Stimulated activated CD4-positive, alpha-beta T cell treated with anti-CD3 and anti-CD28 coated beads, Interleukin-1b, Interleukin-23, amount 100 ng/mL, for 48 hours (primary cell): ENCODE measurements at regions not wholly inside any gene's neighbourhood (a gene's known extent, or its start where the extent isn't known, plus 50 kb on each side); places are given as distances from the start of the nearest gene placed in this dataset.
"Not testable (repeated sequence)": the region's sequence is repeated elsewhere in the genome, so short reads cannot be mapped to it uniquely, and the experiment has no call there.

Experiments
- DNase-seq: peaks from one replicate; pipeline ENCODE4 v3.0.0-alpha.2; 2020

GRCh38 chr2:17184512-17184911 lies 333.7 kb downstream of the RAD51AP2 start:
- no peak for DNase-seq

GRCh38 chr2:17182399-17182798 lies 335.8 kb downstream of the RAD51AP2 start:
- no peak for DNase-seq

GRCh38 chr2:17181051-17181752 lies 337.0 kb downstream of the RAD51AP2 start:
- DNase-seq = no peak

- no peak for DNase-seq
Measured at GRCh38 chr2:17179145-17179808, 339.0 kb downstream of the RAD51AP2 start.

- DNase-seq = no peak
Measured at GRCh38 chr2:17177088-17177487, 341.2 kb downstream of the RAD51AP2 start.

GRCh38 chr2:17171446-17172049 lies 346.7 kb downstream of the RAD51AP2 start:
- no peak for DNase-seq

- no peak for DNase-seq
Measured at GRCh38 chr2:17166506-17166905, 351.7 kb downstream of the RAD51AP2 start.

GRCh38 chr2:17164550-17164949 lies 353.7 kb downstream of the RAD51AP2 start:
- DNase-seq = no peak

GRCh38 chr2:17163638-17164037 lies 354.6 kb downstream of the RAD51AP2 start:
- no peak for DNase-seq

GRCh38 chr2:17162713-17163112 lies 355.5 kb downstream of the RAD51AP2 start:
- no peak for DNase-seq

GRCh38 chr2:17160594-17160993 lies 357.6 kb downstream of the RAD51AP2 start:
- no peak for DNase-seq

GRCh38 chr2:17156086-17156485 lies 362.2 kb downstream of the RAD51AP2 start:
- no peak for DNase-seq

GRCh38 chr2:17149945-17150344 lies 368.3 kb downstream of the RAD51AP2 start:
- no peak for DNase-seq

GRCh38 chr2:17148407-17149145 lies 369.7 kb downstream of the RAD51AP2 start:
- no peak for DNase-seq

- DNase-seq = no peak
Measured at GRCh38 chr2:17146358-17146757, 371.9 kb downstream of the RAD51AP2 start.

- no peak for DNase-seq
Measured at GRCh38 chr2:17136877-17137276, 381.4 kb downstream of the RAD51AP2 start.

- no peak for DNase-seq
Measured at GRCh38 chr2:17136231-17136630, 382.0 kb downstream of the RAD51AP2 start.

- DNase-seq = no peak
Measured at GRCh38 chr2:17135619-17136018, 382.6 kb downstream of the RAD51AP2 start.

GRCh38 chr2:17133052-17133671 lies 385.1 kb downstream of the RAD51AP2 start:
- no peak for DNase-seq

- DNase-seq = not testable (repeated sequence)
Measured at GRCh38 chr2:17130627-17131026, 387.6 kb downstream of the RAD51AP2 start.

- DNase-seq = no peak
Measured at GRCh38 chr2:17125989-17126620, 392.1 kb downstream of the RAD51AP2 start.

GRCh38 chr2:17124575-17125318 lies 393.5 kb downstream of the RAD51AP2 start:
- no peak for DNase-seq
